Trophoblast cell (in vitro differentiated cells and primary cell): ENCODE measurements at regions not wholly inside any gene's neighbourhood (a gene's known extent, or its start where the extent isn't known, plus 50 kb on each side); places are given as distances from the start of the nearest gene placed in this dataset.

Source experiments
- DNase-seq, 2 donors: peaks; one replicate each; pipeline ENCODE4 v3.0.0-alpha.2; 2016
- H2AFZ ChIP-seq: 2 replicates; pipeline ENCODE4 v1.6.1; 2013; ENCODE audit warnings: low read length, moderate library complexity, mild to moderate bottlenecking; ENCODE audit not compliant: insufficient read depth, poor library complexity
- H2AK5ac ChIP-seq: 2 replicates; pipeline ENCODE4 v1.6.1; 2013; ENCODE audit warnings: mild to moderate bottlenecking, low read length
- H2BK120ac ChIP-seq: 2 replicates; pipeline ENCODE4 v1.6.1; 2013; ENCODE audit warnings: low read length, mild to moderate bottlenecking, moderate library complexity; ENCODE audit not compliant: insufficient read depth, poor library complexity
- H2BK12ac ChIP-seq: 2 replicates; pipeline ENCODE4 v1.6.1; 2013; ENCODE audit warnings: mild to moderate bottlenecking, low read length, moderate library complexity
- H2BK5ac ChIP-seq: 2 replicates; pipeline ENCODE4 v1.6.1; 2013; ENCODE audit warnings: low read length, low read depth, moderate library complexity, mild to moderate bottlenecking; ENCODE audit not compliant: poor library complexity
- H3K14ac ChIP-seq: 2 replicates; pipeline ENCODE4 v1.6.1; 2013; ENCODE audit warnings: mild to moderate bottlenecking, low read length
- H3K18ac ChIP-seq: 2 replicates; pipeline ENCODE4 v1.6.1; 2013; ENCODE audit warnings: mild to moderate bottlenecking, low read length
- H3K23ac ChIP-seq: 2 replicates; pipeline ENCODE4 v1.6.1; 2013; ENCODE audit warnings: low read length
- H3K27ac ChIP-seq: 2 replicates; pipeline ENCODE4 v1.5.1; 2013; ENCODE audit warnings: low read depth, mild to moderate bottlenecking, inconsistent platforms, low read length, moderate library complexity
- H3K27me3 ChIP-seq: 2 replicates; pipeline ENCODE4 v1.6.1; 2013; ENCODE audit warnings: inconsistent platforms, mild to moderate bottlenecking, low read length, moderate library complexity; ENCODE audit not compliant: insufficient read depth
- H3K36me3 ChIP-seq, 2 experiments: 1 replicate in 1 of 2; 2 replicates in 1 of 2; pipeline ENCODE4 v1.6.1; 2013; ENCODE audit warnings: low read length in 2 of 2, mild to moderate bottlenecking in 2 of 2, moderate library complexity in 1 of 2; ENCODE audit not compliant: insufficient read depth in 2 of 2, control insufficient read depth in 1 of 2
- H3K4ac ChIP-seq: 2 replicates; pipeline ENCODE4 v1.6.1; 2013; ENCODE audit warnings: low read depth, mild to moderate bottlenecking, low read length, moderate library complexity
- H3K4me1 ChIP-seq, 2 experiments: 1 replicate in 1 of 2; 2 replicates in 1 of 2; pipeline ENCODE4 v1.6.1; 2013; ENCODE audit warnings: low read length in 2 of 2, mild to moderate bottlenecking in 2 of 2, moderate library complexity in 1 of 2; ENCODE audit not compliant: insufficient read depth in 2 of 2, control insufficient read depth in 1 of 2
- H3K4me2 ChIP-seq: 2 replicates; pipeline ENCODE4 v1.6.1; 2013; ENCODE audit warnings: inconsistent platforms, mild to moderate bottlenecking, low read length, moderate library complexity
- H3K4me3 ChIP-seq: 2 replicates; pipeline ENCODE4 v1.5.1; 2013; ENCODE audit warnings: mild to moderate bottlenecking, low read depth, low read length, inconsistent platforms
- H3K79me1 ChIP-seq: one replicate; pipeline ENCODE4 v1.6.1; 2013; ENCODE audit warnings: low read length
- H3K79me2 ChIP-seq: 2 replicates; pipeline ENCODE4 v1.6.1; 2013; ENCODE audit warnings: low read length, mild to moderate bottlenecking; ENCODE audit not compliant: control insufficient read depth, insufficient read depth, poor library complexity
- H3K9ac ChIP-seq: 2 replicates; pipeline ENCODE4 v1.6.1; 2013; ENCODE audit warnings: mild to moderate bottlenecking, low read length
- H3K9me3 ChIP-seq: 2 replicates; pipeline ENCODE4 v1.6.1; 2013; ENCODE audit warnings: low read depth, mild to moderate bottlenecking, control low read depth, inconsistent platforms, low read length; ENCODE audit not compliant: insufficient read depth
- H4K12ac ChIP-seq: 2 replicates; pipeline ENCODE4 v1.6.1; 2013; ENCODE audit warnings: low read depth, mild to moderate bottlenecking, low read length, moderate library complexity
- H4K8ac ChIP-seq: 2 replicates; pipeline ENCODE4 v1.6.1; 2013; ENCODE audit warnings: low read depth, mild to moderate bottlenecking, low read length, moderate library complexity
- H4K91ac ChIP-seq: one replicate; pipeline ENCODE4 v1.6.1; 2013; ENCODE audit warnings: low read depth, mild to moderate bottlenecking, low read length, moderate library complexity
- WGBS: extraction: QIAGEN DNeasy Blood & Tissue Kit; methylation state at CpG from one replicate; pipeline ENCODE4 v1.1.7; 2013; ENCODE audit warnings: missing lambda C conversion rate; ENCODE audit not compliant: insufficient read length, insufficient coverage; ENCODE audit errors: extremely low coverage; 5-methylcytosine and 5-hydroxymethylcytosine counted together

GRCh38 chr21:22582026-22582425 lies 1583.8 kb downstream of the NCAM2 start:
- Histone ChIP-seq H3K27ac (no peak overlapping the region), H2BK120ac (no peak overlapping the region), H3K4me1 (no peaks in the 10 kb centered on the region), H3K36me3 (no peaks in the 10 kb centered on the region), H3K14ac (no peak overlapping the region), H3K23ac (no peak overlapping the region), H2AK5ac (no peak overlapping the region), H3K79me1 (no peaks in the 10 kb centered on the region), H4K91ac (no peak overlapping the region), H2BK12ac (no peak overlapping the region), H4K12ac (no peak overlapping the region), H3K18ac (no peak overlapping the region), H3K4me2 (no peak overlapping the region), H3K4ac (no peak overlapping the region), H2AFZ (no peak overlapping the region), H3K4me3 (no peak overlapping the region), H3K9ac (no peak overlapping the region), H4K8ac (no peak overlapping the region), H3K27me3 (no peaks in the 10 kb centered on the region), H3K79me2 (no peaks in the 10 kb centered on the region), H2BK5ac (no peak overlapping the region), H3K9me3 (no peaks in the 10 kb centered on the region)
- DNase-seq: no peak
- no CpG with 5 or more reads among the region's 2 CpGs for WGBS

GRCh38 chr21:22584308-22584707 lies 1586.1 kb downstream of the NCAM2 start:
- Histone ChIP-seq H3K27me3 (no peaks in the 10 kb centered on the region), H4K8ac (no peak overlapping the region), H2BK5ac (no peak overlapping the region), H3K9me3 (no peaks in the 10 kb centered on the region), H3K79me1 (no peaks in the 10 kb centered on the region), H3K14ac (no peak overlapping the region), H3K4me2 (no peak overlapping the region), H3K27ac (no peak overlapping the region), H3K79me2 (no peaks in the 10 kb centered on the region), H3K18ac (no peak overlapping the region), H3K23ac (no peak overlapping the region), H3K4ac (no peak overlapping the region), H2BK120ac (no peak overlapping the region), H3K4me1 (no peaks in the 10 kb centered on the region), H3K36me3 (no peaks in the 10 kb centered on the region), H4K91ac (no peak overlapping the region), H3K9ac (no peak overlapping the region), H2BK12ac (no peak overlapping the region), H2AK5ac (no peak overlapping the region), H4K12ac (no peak overlapping the region), H2AFZ (no peak overlapping the region), H3K4me3 (no peak overlapping the region)
- no peak for DNase-seq
- no CpG with 5 or more reads among the region's 5 CpGs for WGBS

- Histone ChIP-seq H2AK5ac (no peak overlapping the region), H3K4me3 (no peak overlapping the region), H4K12ac (no peak overlapping the region), H2BK120ac (no peak overlapping the region), H3K4me1 (no peaks in the 10 kb centered on the region), H3K18ac (no peak overlapping the region), H3K79me1 (no peaks in the 10 kb centered on the region), H2BK5ac (no peak overlapping the region), H4K91ac (no peak overlapping the region), H3K27ac (no peak overlapping the region), H2AFZ (no peak overlapping the region), H2BK12ac (no peak overlapping the region), H3K4me2 (no peak overlapping the region), H3K9me3 (no peaks in the 10 kb centered on the region), H4K8ac (no peak overlapping the region), H3K9ac (no peak overlapping the region), H3K27me3 (no peaks in the 10 kb centered on the region), H3K14ac (no peak overlapping the region), H3K36me3 (no peaks in the 10 kb centered on the region), H3K79me2 (no peaks in the 10 kb centered on the region), H3K4ac (no peak overlapping the region), H3K23ac (no peak overlapping the region)
- WGBS: no CpG with 5 or more reads among the region's 4 CpGs
- no peak for DNase-seq
Observed at GRCh38 chr21:22585558-22585957, 1587.3 kb downstream of the NCAM2 start.

- Histone ChIP-seq H3K14ac (no peak overlapping the region), H3K4ac (no peak overlapping the region), H3K79me1 (no peaks in the 10 kb centered on the region), H3K18ac (no peak overlapping the region), H3K23ac (no peak overlapping the region), H4K8ac (no peak overlapping the region), H3K9me3 (peaks cover 3% of the 10 kb centered on the region), H4K91ac (no peak overlapping the region), H2BK12ac (no peak overlapping the region), H3K9ac (no peak overlapping the region), H3K36me3 (no peaks in the 10 kb centered on the region), H3K27ac (no peak overlapping the region), H2AK5ac (no peak overlapping the region), H3K79me2 (no peaks in the 10 kb centered on the region), H3K4me3 (no peak overlapping the region), H3K27me3 (no peaks in the 10 kb centered on the region), H3K4me2 (no peak overlapping the region), H2BK5ac (no peak overlapping the region), H4K12ac (no peak overlapping the region), H2BK120ac (no peak overlapping the region), H2AFZ (no peak overlapping the region), H3K4me1 (no peaks in the 10 kb centered on the region)
- DNase-seq: no peak
- no CpG with 5 or more reads among the region's 31 CpGs for WGBS
Observed at GRCh38 chr21:22597660-22598255, 1599.5 kb downstream of the NCAM2 start.
